ENCODE measurements at regions not wholly inside any gene's neighbourhood (a gene's known extent, or its start where the extent isn't known, plus 50 kb on each side); places are given as distances from the start of the nearest gene placed in this dataset.
"Not testable (repeated sequence)": the region's sequence is repeated elsewhere in the genome, so short reads cannot be mapped to it uniquely, and the experiment has no call there.

- H3K9ac ChIP-seq (ENCODE audit: low read length); H3K4me1 ChIP-seq (ENCODE audit: control insufficient read depth in 2 of 2, insufficient read depth in 2 of 2, low read length in 2 of 2); H3K4me3 ChIP-seq (ENCODE audit: control extremely low read depth in 1 of 5, extremely low read depth in 1 of 5, insufficient read depth in 1 of 5, low read depth in 2 of 5, low read length in 4 of 5); H3K27me3 Mint-ChIP-seq; POLR2A ChIA-PET; intact Hi-C loops (cut with micrococcal nuclease); DNase-seq; H3K4me3 Mint-ChIP-seq; H3K27ac ChIP-seq (ENCODE audit: low read length in 2 of 2); ATAC-seq (ENCODE audit: low read depth); CTCF ChIA-PET; H3K9me3 Mint-ChIP-seq (ENCODE audit: insufficient read depth); H4K20me1 ChIP-seq (ENCODE audit: control insufficient read depth, insufficient read depth, low read length, poor library complexity, severe bottlenecking); H3K27me3 ChIP-seq (replicated peaks in 1 of 4; ENCODE audit: control extremely low read depth in 1 of 4, control insufficient read depth in 3 of 4, insufficient read depth in 4 of 4, low read length in 3 of 4); H3K79me2 ChIP-seq (ENCODE audit: control insufficient read depth, insufficient read depth, low read length); H3K4me2 ChIP-seq (replicated peaks; ENCODE audit: low read depth, low read length, poor library complexity, severe bottlenecking); H3K4me1 Mint-ChIP-seq; H3K27ac Mint-ChIP-seq; H2AFZ ChIP-seq (ENCODE audit: insufficient read depth, low read depth, low read length, poor library complexity, severe bottlenecking); H3K36me3 ChIP-seq (replicated peaks in 1 of 2; ENCODE audit: control extremely low read depth in 1 of 2, control insufficient read depth in 1 of 2, extremely low read depth in 1 of 2, insufficient read depth in 2 of 2, low read length in 1 of 2): not testable (repeated sequence)
- H3K9me3 ChIP-seq (ENCODE audit: control extremely low read depth in 1 of 3, control insufficient read depth in 2 of 3, insufficient read depth in 1 of 3, low read length in 2 of 3), result peaks cover 0 to 14% (median 0%) of the 10 kb centered on the region in 3 donors
- 89% methylated on average over 27 of the region's 28 CpGs for WGBS (ENCODE audit: insufficient coverage)
Measured at GRCh38 chr5:166810093-166810658, 1481.3 kb upstream of the WWC1 start.

- no peak overlapping the region for H2AFZ ChIP-seq (ENCODE audit: insufficient read depth, low read depth, low read length, poor library complexity, severe bottlenecking)
- intact Hi-C loops (cut with micrococcal nuclease), result no loop called here
Measured at GRCh38 chr5:166810721-166811120, 1480.7 kb upstream of the WWC1 start.

More at GRCh38 chr5:166810721-166811120, 1480.7 kb upstream of the WWC1 start:
- Histone ChIP-seq H3K9ac (ENCODE audit: low read length) (no peak overlapping the region), H3K4me1 (ENCODE audit: control insufficient read depth in 2 of 2, insufficient read depth in 2 of 2, low read length in 2 of 2) (no peaks in the 10 kb centered on the region), H3K27me3 (replicated peaks in 1 of 4; ENCODE audit: control extremely low read depth in 1 of 4, control insufficient read depth in 3 of 4, insufficient read depth in 4 of 4, low read length in 3 of 4) (no peaks in the 10 kb centered on the region), H4K20me1 (ENCODE audit: control insufficient read depth, insufficient read depth, low read length, poor library complexity, severe bottlenecking) (no peaks in the 10 kb centered on the region), H3K4me2 (replicated peaks; ENCODE audit: low read depth, low read length, poor library complexity, severe bottlenecking) (no peak overlapping the region), H3K27ac (ENCODE audit: low read length in 2 of 2) (no peak overlapping the region), H3K9me3 (ENCODE audit: control extremely low read depth in 1 of 3, control insufficient read depth in 2 of 3, insufficient read depth in 1 of 3, low read length in 2 of 3) (peaks cover 0 to 18% (median 0%) of the 10 kb centered on the region in 3 donors), H3K79me2 (ENCODE audit: control insufficient read depth, insufficient read depth, low read length) (no peaks in the 10 kb centered on the region), H3K4me3 (ENCODE audit: control extremely low read depth in 1 of 5, extremely low read depth in 1 of 5, insufficient read depth in 1 of 5, low read depth in 2 of 5, low read length in 4 of 5) (no peak overlapping the region), H3K36me3 (replicated peaks in 1 of 2; ENCODE audit: control extremely low read depth in 1 of 2, control insufficient read depth in 1 of 2, extremely low read depth in 1 of 2, insufficient read depth in 2 of 2, low read length in 1 of 2) (no peaks in the 10 kb centered on the region)
- H3K4me3 Mint-ChIP-seq, result no peak overlapping the region
- POLR2A ChIA-PET, result no interaction called here
- peaks cover 7% of the 10 kb centered on the region for H3K9me3 Mint-ChIP-seq (ENCODE audit: insufficient read depth)
- CTCF ChIA-PET, result no interaction called here
- ATAC-seq (ENCODE audit: low read depth) (no peak), DNase-seq (no peak)
- TF ChIP-seq CTCF (IDR thresholded peaks at IDR 0.05) (no peak), EZH2 (IDR thresholded peaks at IDR 0.05; ENCODE audit: borderline replicate concordance, insufficient read depth, low read depth, low read length, poor library complexity, severe bottlenecking) (no peak)
- H3K27ac Mint-ChIP-seq, result no peak overlapping the region
- 81% methylated on average over 3 of the region's 3 CpGs for WGBS (ENCODE audit: insufficient coverage)
- H3K4me1 Mint-ChIP-seq, result no peaks in the 10 kb centered on the region
- H3K27me3 Mint-ChIP-seq, result no peaks in the 10 kb centered on the region
